HG03469 (cell line): ENCODE measurements at regions not wholly inside any gene's neighbourhood (a gene's known extent, or its start where the extent isn't known, plus 50 kb on each side); places are given as distances from the start of the nearest gene placed in this dataset.

Experiments used
- ATAC-seq: cut with Tn5 transposase; IDR thresholded peaks from one replicate; pipeline ENCODE4 v1.9.1; 2021; ENCODE audit warnings: mild to moderate bottlenecking, moderate library complexity, moderate number of reproducible peaks; ENCODE audit not compliant: unreplicated experiment

DNA sequence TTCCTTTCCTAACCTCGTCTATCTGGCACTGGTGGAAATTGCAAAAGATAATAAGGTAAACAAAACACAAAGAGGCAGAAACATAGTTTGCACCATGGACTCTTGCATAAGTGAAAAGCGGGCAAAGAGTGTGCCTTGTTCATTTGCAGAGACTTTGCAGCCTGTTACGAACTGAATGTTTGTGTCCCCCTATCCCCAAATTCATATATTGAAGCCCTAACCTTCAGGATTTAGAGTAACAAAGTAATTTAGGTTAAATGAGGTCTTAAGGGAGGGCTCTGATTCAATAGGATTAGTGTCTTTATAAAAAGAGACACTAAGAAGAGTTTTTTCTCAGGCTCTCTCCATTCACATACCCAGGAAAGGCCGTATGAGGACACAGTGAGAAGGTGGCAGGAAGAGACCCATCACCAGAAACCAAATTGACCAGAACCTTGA is 52.1 kb upstream of the FAM169A start:
- ATAC-seq, result no peak

DNA sequence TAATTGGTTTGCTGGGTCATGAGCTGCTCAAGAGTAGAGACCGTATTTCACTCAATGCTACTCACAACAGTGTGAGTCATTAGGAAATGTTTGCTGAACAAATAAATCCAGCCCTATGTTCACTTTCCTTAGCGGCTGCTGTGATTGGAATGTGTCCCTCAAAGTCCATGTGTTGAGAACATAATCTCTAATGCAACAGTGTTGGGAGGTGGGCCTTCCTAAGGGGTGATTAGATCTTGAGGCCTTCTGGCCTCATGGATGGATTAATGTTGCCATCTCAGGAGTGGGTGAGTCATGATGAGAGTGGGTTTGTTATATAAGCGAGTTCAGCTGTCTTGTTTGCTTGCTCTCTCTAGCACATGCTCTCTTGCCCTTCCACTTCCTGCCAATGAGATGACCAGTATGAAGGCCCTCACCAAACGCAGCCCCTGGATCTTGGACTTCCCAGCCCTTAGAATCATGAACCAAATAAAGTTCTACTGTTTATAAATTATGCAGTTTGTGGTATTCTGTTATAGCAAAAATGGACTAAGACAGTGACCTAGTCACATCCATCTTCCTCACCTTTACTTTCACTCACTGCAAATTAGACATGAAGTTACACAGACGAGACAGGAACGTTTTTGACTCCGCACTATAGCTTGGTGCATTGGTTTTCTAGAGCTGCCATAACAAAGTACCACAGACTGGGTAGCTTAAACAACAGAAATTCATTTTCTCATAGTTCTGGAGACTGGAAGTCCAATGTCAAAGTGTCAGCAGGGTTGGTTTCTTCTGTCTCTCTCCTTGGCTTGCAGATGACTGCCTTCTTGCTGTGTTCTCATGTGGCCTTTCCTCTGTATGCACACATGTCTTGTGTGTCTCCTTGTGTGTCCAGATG is 50.9 kb upstream of the FAM169A start:
- ATAC-seq, result no peak
